H7 (cell line): ENCODE measurements at regions not wholly inside any gene's neighbourhood (a gene's known extent, or its start where the extent isn't known, plus 50 kb on each side); places are given as distances from the start of the nearest gene placed in this dataset.
"Not testable (repeated sequence)": the region's sequence is repeated elsewhere in the genome, so short reads cannot be mapped to it uniquely, and the experiment has no call there.

ENCODE experiments used
- DNase-seq: peaks from one replicate; pipeline ENCODE4 v3.0.0; 2012
- H3K27me3 ChIP-seq: 2 replicates; pipeline ENCODE4 v1.6.0; 2011; ENCODE audit warnings: mild to moderate bottlenecking, low read length; ENCODE audit not compliant: control insufficient read depth, insufficient read depth
- H3K36me3 ChIP-seq: replicated peaks from 2 replicates; pipeline ENCODE4 v1.5.1; 2011; ENCODE audit warnings: low read length; ENCODE audit not compliant: control insufficient read depth, insufficient read depth
- H3K4me3 ChIP-seq: 2 replicates; pipeline ENCODE4 v1.5.1; 2011; ENCODE audit warnings: low read depth, mild to moderate bottlenecking, control low read depth, low read length, moderate library complexity; ENCODE audit not compliant: insufficient read depth

DNA sequence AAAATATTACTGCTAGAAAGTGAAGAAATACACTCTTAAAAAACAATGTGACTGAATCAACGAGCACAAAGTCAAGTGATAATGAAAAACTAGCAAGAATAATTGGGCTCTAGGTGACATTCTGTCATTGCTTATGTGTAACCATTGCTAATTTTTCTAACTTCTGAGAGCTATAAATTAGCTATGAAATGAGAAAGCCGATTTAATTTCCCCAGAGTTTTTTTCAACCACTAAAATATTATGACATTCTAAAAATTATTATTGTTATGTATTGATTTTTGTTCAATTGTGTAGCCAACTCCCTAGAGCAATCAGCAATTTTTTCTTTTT, 458.6 kb upstream of the ATXN8OS start:
- Histone ChIP-seq H3K4me3 (no peak overlapping the region), H3K36me3 (no peaks in the 10 kb centered on the region), H3K27me3 (no peaks in the 10 kb centered on the region)
- no peak for DNase-seq

DNA sequence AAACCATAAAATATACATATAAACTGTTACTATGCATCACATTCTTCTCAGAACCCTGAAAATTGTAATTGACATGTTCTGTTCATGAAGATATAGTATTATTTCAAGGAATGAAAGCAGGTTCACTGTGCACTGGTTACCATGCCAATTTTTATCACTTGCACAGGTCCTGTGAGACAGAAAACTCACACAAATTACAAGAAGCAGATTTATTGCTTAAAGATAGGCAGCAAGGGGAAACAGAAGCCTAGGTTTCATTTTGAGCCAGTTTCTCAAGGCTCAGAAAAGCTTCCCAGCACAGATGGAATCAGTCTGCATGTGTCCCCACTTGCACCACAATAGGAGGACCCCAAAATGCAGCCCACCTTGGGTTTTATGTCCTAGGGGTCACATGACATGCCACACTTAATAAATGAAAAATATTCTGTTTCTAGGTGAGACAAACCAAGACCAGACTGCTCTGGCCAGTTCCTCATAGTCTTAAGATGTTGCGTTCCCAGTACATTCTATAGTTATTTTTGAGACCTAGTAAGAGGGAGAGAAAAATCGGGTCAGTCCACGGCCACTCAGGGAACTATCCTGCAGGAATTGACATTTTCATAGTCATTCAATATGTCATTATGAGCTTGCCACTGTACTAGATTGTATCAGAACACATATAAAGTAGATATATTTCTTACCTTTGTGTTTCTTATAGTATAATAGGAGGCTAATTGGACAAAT, 459.1 kb upstream of the ATXN8OS start:
- no peaks in the 10 kb centered on the region for H3K27me3 ChIP-seq
- no peak overlapping the region for H3K4me3 ChIP-seq
- no peak for DNase-seq
- H3K36me3 ChIP-seq, result no peaks in the 10 kb centered on the region

DNA sequence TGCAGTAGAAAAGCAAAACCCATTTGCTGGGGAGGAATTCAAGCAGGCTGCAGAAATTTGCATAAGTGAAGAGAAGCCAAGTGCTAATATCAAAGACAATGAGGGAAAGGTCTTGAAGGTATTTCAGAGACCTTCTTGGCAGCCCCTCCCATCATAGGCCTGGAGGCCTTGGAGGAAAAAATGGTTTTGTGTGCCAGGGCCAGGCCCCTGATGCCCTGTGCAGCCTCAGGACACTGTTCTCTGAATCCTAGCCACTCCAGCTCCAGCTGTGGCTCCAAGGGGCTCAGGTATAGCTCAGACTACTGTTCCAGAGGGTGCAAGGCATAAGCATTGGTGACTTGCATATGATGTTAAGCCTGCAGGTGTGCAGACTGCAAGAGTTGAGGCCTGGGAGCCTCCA, 463.2 kb upstream of the ATXN8OS start:
- Histone ChIP-seq H3K4me3 (no peak overlapping the region), H3K27me3 (no peaks in the 10 kb centered on the region), H3K36me3 (no peaks in the 10 kb centered on the region)
- no peak for DNase-seq

DNA sequence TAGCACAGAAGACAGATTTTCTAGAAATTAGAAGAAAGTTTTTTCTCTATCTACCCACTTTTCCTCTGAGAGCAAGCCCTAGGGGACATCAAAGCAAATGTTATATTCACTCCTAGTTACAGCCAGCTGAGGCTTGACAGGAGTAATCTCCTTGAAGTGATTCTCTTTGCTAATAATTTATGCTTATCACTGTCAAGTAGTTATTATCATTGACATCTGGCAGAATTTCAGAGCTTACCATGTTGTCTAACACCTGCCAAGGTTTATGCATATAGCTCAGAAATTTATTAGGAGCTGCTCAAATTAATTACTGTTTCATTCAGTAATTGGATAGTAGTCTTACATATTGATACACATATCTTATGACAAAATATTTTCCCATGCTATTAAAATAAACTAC, 465.9 kb upstream of the ATXN8OS start:
- H3K36me3 ChIP-seq, result no peaks in the 10 kb centered on the region
- H3K4me3 ChIP-seq, result no peak overlapping the region
- no peaks in the 10 kb centered on the region for H3K27me3 ChIP-seq
- DNase-seq, result no peak

DNA sequence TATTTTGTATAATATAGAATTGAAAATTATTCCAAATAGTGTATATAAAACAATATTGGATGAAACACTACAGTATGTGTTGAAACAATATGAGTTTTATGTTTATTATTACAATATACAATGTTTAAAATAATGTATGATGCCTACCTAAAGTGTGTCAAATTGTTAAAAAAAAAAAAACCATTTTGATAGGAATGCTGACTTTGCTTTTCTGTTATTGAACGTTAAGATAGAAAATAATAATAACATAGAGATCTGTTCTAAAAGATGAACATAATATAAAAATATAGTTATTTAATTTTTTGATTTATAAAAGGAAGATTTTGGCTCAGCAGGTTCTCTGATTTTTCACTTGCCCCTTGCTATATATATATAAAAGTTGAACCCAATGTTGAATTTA, 474.6 kb upstream of the ATXN8OS start:
- no peak overlapping the region for H3K4me3 ChIP-seq
- DNase-seq, result no peak
- no peaks in the 10 kb centered on the region for H3K36me3 ChIP-seq
- no peaks in the 10 kb centered on the region for H3K27me3 ChIP-seq

DNA sequence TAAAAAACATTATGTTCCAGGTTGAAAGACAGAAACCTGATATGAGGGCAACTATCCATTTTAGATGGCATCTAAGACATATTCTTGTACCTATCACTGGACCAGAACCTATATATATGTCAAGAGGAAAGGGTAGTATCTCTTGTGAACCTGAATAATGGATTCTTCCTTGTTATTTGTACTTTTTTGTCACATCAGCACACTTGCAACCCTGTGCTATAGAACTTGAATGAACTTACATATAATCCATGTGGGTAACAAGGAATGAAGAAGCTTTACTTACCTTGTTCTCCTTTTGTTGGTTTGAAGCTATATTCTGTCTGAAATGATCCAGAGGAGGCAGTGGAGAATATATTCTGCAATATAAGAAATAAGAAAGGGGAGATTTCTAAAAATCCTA, 483.7 kb upstream of the ATXN8OS start:
- no peak for DNase-seq
- Histone ChIP-seq H3K27me3 (no peaks in the 10 kb centered on the region), H3K4me3 (no peak overlapping the region), H3K36me3 (no peaks in the 10 kb centered on the region)

DNA sequence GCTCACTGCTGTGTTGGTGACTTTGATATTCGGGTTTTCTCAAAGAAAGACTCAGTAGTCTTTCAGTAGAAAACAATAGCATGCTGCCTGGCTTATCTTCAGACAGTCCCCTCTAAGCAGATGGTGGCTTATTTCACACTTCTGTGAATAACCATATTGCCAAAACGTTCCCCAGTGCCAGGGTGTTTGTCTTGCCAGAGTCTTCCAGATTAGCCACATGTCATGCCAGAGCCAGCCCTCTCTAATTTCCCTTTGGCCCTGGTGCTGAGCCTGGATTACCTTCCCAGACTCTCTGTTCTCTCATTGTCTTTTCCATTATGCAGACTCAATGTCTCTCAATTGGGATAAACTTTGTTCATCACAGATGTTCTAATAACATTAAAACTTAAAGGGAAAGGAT, 488.0 kb upstream of the ATXN8OS start:
- Histone ChIP-seq H3K4me3 (no peak overlapping the region), H3K27me3 (no peaks in the 10 kb centered on the region)
- DNase-seq, result no peak

DNA sequence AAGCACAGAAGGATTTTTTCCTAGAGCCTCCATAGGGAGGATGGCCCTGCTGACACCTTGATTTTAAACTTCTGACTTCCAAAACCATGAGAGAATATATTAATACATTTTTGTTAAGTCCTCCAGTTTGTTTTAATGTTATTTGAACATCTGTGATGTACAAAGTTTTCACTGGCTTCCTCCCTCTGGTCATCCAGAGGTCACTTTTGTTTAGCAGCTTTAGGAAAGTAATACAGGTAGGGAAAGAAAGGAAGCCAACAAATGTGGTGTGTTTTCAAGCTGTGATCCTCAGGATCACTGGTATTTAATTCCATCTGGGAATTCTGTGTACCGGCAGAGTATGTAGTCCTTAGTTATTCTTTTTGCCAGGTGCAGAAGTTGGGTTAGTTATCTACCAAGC, 488.8 kb upstream of the ATXN8OS start:
- no peak for DNase-seq
- no peaks in the 10 kb centered on the region for H3K36me3 ChIP-seq
- no peaks in the 10 kb centered on the region for H3K27me3 ChIP-seq
- H3K4me3 ChIP-seq, result no peak overlapping the region

More for the DNA sequence above, 488.0 kb upstream of the ATXN8OS start:
- H3K36me3 ChIP-seq, result no peaks in the 10 kb centered on the region

DNA sequence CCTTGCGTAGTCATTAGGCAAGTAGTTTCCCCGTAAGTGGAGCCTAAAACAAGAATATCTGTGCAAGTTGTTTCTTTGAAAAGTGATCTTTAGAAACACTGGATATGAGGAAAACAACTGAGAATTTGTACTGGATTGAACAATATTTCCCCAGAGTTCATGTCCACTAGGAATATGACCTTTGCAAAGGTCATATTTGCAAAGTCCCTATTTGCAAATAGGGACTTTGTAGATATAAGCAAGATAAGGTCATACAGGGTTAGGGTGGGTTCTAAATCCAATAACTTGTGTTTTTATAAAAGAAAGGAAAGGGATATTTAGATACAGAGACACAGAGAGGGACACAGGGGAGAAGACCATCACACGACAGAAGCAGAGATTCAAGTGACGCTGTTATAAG, 489.2 kb upstream of the ATXN8OS start:
- no peak for DNase-seq
- no peak overlapping the region for H3K4me3 ChIP-seq
- no peaks in the 10 kb centered on the region for H3K36me3 ChIP-seq
- H3K27me3 ChIP-seq, result no peaks in the 10 kb centered on the region

DNA sequence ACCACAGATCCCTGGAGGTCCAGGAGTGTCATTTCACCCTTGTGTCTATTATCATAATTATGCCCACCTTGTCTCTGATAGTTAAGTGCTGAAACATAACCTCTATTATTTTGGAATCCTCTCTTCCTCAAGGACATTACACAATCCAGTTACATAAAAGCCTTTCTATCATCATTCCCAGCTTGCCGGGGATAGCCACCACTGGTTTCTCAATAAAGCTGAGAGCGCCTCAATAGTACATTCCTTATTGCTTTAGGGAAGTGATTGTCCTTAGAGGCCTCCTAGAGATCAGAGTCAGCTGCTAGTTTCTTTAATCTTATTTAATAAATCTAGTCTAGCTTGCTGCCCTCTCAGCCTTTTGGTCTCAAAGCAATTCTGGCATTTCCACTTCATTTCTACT, 490.0 kb upstream of the ATXN8OS start:
- Histone ChIP-seq H3K4me3 (no peak overlapping the region), H3K27me3 (no peaks in the 10 kb centered on the region)
- DNase-seq, result no peak

DNA sequence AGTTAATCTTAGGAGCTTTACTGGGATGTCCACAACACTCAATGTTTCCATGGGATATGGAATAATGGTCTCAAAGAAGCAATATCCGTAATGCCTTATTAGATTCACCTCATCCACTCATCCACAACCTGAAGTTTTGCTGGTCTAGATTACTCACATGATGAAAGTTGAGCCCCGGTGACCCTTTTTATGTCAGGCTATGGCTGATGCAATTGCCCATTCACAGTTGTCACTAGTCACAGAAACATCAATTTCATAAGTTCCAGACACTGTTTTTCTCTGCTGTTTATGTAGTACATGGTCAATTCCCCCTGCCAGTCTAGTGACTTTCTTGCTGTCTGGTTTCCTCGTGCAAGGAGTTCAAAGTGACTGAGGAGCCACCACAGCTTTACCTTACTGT, 491.2 kb upstream of the ATXN8OS start:
- no peaks in the 10 kb centered on the region for H3K27me3 ChIP-seq
- H3K4me3 ChIP-seq, result no peak overlapping the region
- no peak for DNase-seq
- H3K36me3 ChIP-seq, result no peaks in the 10 kb centered on the region

More for the DNA sequence above, 490.0 kb upstream of the ATXN8OS start:
- no peaks in the 10 kb centered on the region for H3K36me3 ChIP-seq

DNA sequence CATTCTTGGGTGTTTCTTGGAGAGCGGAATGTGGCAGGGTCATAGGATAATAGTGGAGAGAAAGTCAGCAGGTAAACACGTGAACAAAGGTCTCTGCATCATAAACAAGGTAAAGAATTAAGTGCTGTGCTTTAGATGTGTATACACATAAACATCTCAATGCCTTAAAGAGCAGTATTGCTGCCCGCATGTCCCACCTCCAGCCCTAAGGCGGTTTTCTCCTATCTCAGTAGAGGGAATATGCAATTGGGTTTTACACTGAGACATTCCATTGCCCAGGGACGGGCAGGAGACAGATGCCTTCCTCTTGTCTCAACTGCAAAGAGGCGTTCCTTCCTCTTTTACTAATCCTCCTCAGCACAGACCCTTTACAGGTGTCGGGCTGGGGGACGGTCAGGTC, 492.6 kb upstream of the ATXN8OS start:
- not testable (repeated sequence) for H3K27me3 ChIP-seq, H3K36me3 ChIP-seq, H3K4me3 ChIP-seq, DNase-seq

DNA sequence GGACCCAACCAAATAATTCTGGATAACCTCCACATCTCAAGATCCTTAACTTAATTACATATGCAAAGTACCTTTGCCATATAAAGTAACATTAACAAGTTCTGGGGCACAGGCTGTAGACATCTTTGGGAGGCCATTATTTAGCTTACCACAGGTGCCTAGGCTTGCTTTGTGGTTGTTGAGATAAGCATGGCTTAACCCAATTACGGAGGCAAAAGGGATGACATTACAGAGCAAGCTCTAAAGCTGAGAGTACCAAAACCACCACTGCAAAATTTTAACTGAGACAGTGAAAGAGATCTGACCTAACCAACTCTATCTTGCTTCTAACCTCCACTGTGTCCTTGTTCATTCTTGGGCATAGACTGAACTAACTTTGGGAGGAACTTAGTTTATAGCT, 502.9 kb upstream of the ATXN8OS start:
- no peak overlapping the region for H3K4me3 ChIP-seq
- no peaks in the 10 kb centered on the region for H3K36me3 ChIP-seq
- H3K27me3 ChIP-seq, result no peaks in the 10 kb centered on the region
- no peak for DNase-seq

DNA sequence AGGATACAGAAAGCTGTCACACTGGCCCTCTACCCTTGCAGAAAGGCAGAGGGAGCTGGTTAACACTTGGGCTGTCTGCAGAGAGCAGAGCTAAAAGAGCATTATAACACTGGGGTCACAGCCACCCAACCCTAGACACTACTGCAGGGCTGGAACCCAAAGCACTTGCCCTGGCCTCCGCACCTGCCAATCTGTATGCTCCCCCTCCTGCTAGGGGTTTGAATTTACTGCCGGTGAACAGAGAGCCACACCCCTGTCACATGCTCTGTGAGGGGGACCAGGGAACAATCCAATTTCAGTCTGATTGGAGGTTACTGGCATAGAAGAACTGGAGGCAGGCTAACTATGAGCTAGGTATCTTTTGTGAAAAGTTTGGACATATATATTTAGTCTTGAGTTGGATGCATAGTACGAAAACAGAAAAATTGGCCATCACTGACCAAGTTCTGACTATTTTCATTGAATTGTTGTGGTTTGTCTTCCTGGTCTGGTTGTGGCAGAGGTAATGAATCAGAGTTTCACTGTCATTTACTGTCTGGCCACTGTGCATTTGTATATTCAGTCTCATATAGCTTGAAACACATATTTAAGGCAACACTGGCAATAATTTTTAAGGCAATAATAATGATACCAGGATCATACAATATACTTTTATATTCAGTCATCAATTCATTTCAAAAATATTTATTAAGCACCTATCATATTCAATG, 504.3 kb upstream of the ATXN8OS start:
- no peak overlapping the region for H3K4me3 ChIP-seq
- H3K27me3 ChIP-seq, result no peaks in the 10 kb centered on the region
- H3K36me3 ChIP-seq, result no peaks in the 10 kb centered on the region
- no peak for DNase-seq

DNA sequence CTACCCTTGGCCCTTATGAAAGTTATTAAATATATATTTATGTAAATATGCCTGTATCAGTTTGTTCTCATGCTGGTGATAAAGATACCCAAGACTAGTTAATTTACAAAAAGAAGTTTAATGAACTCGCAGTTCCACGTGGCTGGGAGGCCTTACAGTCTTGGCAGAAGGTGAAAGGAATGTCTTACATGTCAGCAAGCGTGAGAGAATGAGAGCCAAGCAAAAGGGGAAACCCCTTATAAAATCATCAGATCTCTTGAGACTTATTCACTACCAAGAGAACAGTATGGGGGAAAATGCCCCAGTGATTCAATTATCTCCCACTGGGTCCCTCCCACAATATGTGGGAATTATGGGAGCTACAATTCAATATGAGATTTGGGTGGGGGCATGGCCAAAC, 506.0 kb upstream of the ATXN8OS start:
- Histone ChIP-seq H3K36me3 (no peaks in the 10 kb centered on the region), H3K4me3 (no peak overlapping the region)
- no peak for DNase-seq

More for the DNA sequence above, 506.0 kb upstream of the ATXN8OS start:
- H3K27me3 ChIP-seq, result no peaks in the 10 kb centered on the region
